CD4-positive, alpha-beta T cell treated with Interleukin-4 for 1 hour (primary cell): ENCODE measurements at regions not wholly inside any gene's neighbourhood (a gene's known extent, or its start where the extent isn't known, plus 50 kb on each side); places are given as distances from the start of the nearest gene placed in this dataset.
"Not testable (repeated sequence)": the region's sequence is repeated elsewhere in the genome, so short reads cannot be mapped to it uniquely, and the experiment has no call there.

Source experiments
- DNase-seq, 2 donors: peaks; one replicate each; pipeline ENCODE4 v3.0.0-alpha.2; 2020 to 2022

- no peak for DNase-seq
Measured at GRCh38 chr14:30227876-30228275, 300.2 kb upstream of the PRKD1 start.

GRCh38 chr14:30230719-30231118, 303.1 kb upstream of the PRKD1 start:
- DNase-seq, result no peak

GRCh38 chr14:30234966-30235365, 307.3 kb upstream of the PRKD1 start:
- no peak for DNase-seq

GRCh38 chr14:30235485-30235884, 307.8 kb upstream of the PRKD1 start:
- no peak for DNase-seq

GRCh38 chr14:30238936-30239335, 311.3 kb upstream of the PRKD1 start:
- no peak for DNase-seq

- DNase-seq, result no peak
Measured at GRCh38 chr14:30240018-30240417, 312.4 kb upstream of the PRKD1 start.

GRCh38 chr14:30240685-30241084, 313.0 kb upstream of the PRKD1 start:
- no peak for DNase-seq

- no peak for DNase-seq
Measured at GRCh38 chr14:30242744-30243143, 315.1 kb upstream of the PRKD1 start.

GRCh38 chr14:30243207-30243606, 315.6 kb upstream of the PRKD1 start:
- DNase-seq, result no peak

GRCh38 chr14:30243805-30244204, 315.2 kb upstream of the G2E3 start:
- DNase-seq, result no peak

- not testable (repeated sequence) for DNase-seq
Measured at GRCh38 chr14:30244348-30244747, 314.6 kb upstream of the G2E3 start.

GRCh38 chr14:30251017-30251416, 307.9 kb upstream of the G2E3 start:
- DNase-seq, result no peak

GRCh38 chr14:30251557-30252100, 307.3 kb upstream of the G2E3 start:
- no peak for DNase-seq

GRCh38 chr14:30252151-30252550, 306.8 kb upstream of the G2E3 start:
- DNase-seq, result no peak

- DNase-seq, result no peak
Measured at GRCh38 chr14:30252783-30253674, 305.9 kb upstream of the G2E3 start.

GRCh38 chr14:30256627-30257026, 302.3 kb upstream of the G2E3 start:
- no peak for DNase-seq

- no peak for DNase-seq
Measured at GRCh38 chr14:30257946-30258661, 300.9 kb upstream of the G2E3 start.

GRCh38 chr14:30260833-30261607, 297.9 kb upstream of the G2E3 start:
- no peak for DNase-seq

GRCh38 chr14:30264161-30264560, 294.8 kb upstream of the G2E3 start:
- no peak for DNase-seq

GRCh38 chr14:30266290-30266689, 292.7 kb upstream of the G2E3 start:
- no peak for DNase-seq

GRCh38 chr14:30267141-30267540, 291.8 kb upstream of the G2E3 start:
- DNase-seq, result no peak

- peak; percentile 35 to 45 for DNase-seq
Measured at GRCh38 chr14:30270200-30271161, 288.5 kb upstream of the G2E3 start.
